Mammary epithelial cell (primary cell): ENCODE measurements at regions not wholly inside any gene's neighbourhood (a gene's known extent, or its start where the extent isn't known, plus 50 kb on each side); places are given as distances from the start of the nearest gene placed in this dataset.

Source experiments
- EZH2 ChIP-seq: IDR thresholded peaks from 2 replicates; pipeline ENCODE4 v1.6.1; 2012; ENCODE audit warnings: low read length, inconsistent platforms, borderline replicate concordance
- TF ChIP-seq, protein P1 (sequence below), 2 donors: IDR thresholded peaks in 1 of 2; conservative IDR thresholded peaks in 1 of 2; 2 replicates each; pipeline ENCODE4 v1.5.1; 2011 to 2012; ENCODE audit warnings: inconsistent platforms in 2 of 2, low read length in 2 of 2, mild to moderate bottlenecking in 2 of 2, control low read depth in 1 of 2, low read depth in 1 of 2; ENCODE audit not compliant: insufficient read depth in 1 of 2; ENCODE audit errors: extremely low read depth in 1 of 2

DNA sequence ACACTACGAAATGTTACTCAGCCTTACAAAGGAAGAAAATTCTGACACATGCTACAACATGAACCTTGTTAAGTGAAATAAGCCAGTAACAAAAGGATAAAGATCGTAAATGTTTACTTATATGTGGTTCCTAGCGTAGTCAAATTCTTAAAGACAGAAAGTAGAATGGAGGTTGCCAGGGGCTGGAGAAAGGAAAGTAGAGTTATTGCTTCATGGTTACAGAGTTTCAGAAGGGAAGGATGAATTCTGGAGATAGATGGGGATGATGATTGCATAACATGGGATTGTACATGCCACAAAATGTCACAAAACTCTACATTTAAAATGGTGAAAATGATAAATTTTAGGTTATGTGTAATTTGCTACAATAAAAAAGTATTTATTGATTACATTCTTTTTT, 103.8 kb downstream of the CHD9NB start:
- TF ChIP-seq, protein P1, sequence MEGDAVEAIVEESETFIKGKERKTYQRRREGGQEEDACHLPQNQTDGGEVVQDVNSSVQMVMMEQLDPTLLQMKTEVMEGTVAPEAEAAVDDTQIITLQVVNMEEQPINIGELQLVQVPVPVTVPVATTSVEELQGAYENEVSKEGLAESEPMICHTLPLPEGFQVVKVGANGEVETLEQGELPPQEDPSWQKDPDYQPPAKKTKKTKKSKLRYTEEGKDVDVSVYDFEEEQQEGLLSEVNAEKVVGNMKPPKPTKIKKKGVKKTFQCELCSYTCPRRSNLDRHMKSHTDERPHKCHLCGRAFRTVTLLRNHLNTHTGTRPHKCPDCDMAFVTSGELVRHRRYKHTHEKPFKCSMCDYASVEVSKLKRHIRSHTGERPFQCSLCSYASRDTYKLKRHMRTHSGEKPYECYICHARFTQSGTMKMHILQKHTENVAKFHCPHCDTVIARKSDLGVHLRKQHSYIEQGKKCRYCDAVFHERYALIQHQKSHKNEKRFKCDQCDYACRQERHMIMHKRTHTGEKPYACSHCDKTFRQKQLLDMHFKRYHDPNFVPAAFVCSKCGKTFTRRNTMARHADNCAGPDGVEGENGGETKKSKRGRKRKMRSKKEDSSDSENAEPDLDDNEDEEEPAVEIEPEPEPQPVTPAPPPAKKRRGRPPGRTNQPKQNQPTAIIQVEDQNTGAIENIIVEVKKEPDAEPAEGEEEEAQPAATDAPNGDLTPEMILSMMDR (conservative IDR thresholded peaks at IDR 0.05 in 1 of 2, IDR thresholded peaks at IDR 0.05 in 1 of 2; ENCODE audit: extremely low read depth in 1 of 2, insufficient read depth in 1 of 2, low read depth in 1 of 2, low read length in 2 of 2): no peak
- TF ChIP-seq EZH2: no peak
